AG10803 (cell line): ENCODE measurements at regions not wholly inside any gene's neighbourhood (a gene's known extent, or its start where the extent isn't known, plus 50 kb on each side); places are given as distances from the start of the nearest gene placed in this dataset.

Experiments used
- DNase-seq: peaks from one replicate; pipeline ENCODE4 v3.0.0; 2010; ENCODE audit warnings: low read depth
- H3K4me3 ChIP-seq: 2 replicates; pipeline ENCODE4 v1.5.1; 2011; ENCODE audit warnings: mild to moderate bottlenecking, low read length, control low read depth
- TF ChIP-seq, protein P1 (sequence below): conservative IDR thresholded peaks from 2 replicates; pipeline ENCODE4 v1.5.1; 2011; ENCODE audit warnings: mild to moderate bottlenecking, low read length, control low read depth, inconsistent platforms

GRCh38 chr2:226410247-226410835 lies 389.3 kb downstream of the IRS1 start:
- TF ChIP-seq, protein P1, sequence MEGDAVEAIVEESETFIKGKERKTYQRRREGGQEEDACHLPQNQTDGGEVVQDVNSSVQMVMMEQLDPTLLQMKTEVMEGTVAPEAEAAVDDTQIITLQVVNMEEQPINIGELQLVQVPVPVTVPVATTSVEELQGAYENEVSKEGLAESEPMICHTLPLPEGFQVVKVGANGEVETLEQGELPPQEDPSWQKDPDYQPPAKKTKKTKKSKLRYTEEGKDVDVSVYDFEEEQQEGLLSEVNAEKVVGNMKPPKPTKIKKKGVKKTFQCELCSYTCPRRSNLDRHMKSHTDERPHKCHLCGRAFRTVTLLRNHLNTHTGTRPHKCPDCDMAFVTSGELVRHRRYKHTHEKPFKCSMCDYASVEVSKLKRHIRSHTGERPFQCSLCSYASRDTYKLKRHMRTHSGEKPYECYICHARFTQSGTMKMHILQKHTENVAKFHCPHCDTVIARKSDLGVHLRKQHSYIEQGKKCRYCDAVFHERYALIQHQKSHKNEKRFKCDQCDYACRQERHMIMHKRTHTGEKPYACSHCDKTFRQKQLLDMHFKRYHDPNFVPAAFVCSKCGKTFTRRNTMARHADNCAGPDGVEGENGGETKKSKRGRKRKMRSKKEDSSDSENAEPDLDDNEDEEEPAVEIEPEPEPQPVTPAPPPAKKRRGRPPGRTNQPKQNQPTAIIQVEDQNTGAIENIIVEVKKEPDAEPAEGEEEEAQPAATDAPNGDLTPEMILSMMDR: no peak

GRCh38 chr2:226409134-226409533 lies 390.5 kb downstream of the IRS1 start:
- no peak for DNase-seq
- TF ChIP-seq, protein P1: no peak
- H3K4me3 ChIP-seq: no peak overlapping the region

More at GRCh38 chr2:226410247-226410835, 389.3 kb downstream of the IRS1 start:
- H3K4me3 ChIP-seq: no peak overlapping the region
- no peak for DNase-seq

- TF ChIP-seq, protein P1: no peak
- H3K4me3 ChIP-seq: no peak overlapping the region
- DNase-seq: no peak
Measured at GRCh38 chr2:226408141-226408540, 391.5 kb downstream of the IRS1 start.

GRCh38 chr2:226407135-226407534 lies 392.5 kb downstream of the IRS1 start:
- H3K4me3 ChIP-seq: no peak overlapping the region
- no peak for DNase-seq
- TF ChIP-seq, protein P1: no peak

GRCh38 chr2:226405465-226405864 lies 394.2 kb downstream of the IRS1 start:
- H3K4me3 ChIP-seq: no peak overlapping the region
- TF ChIP-seq, protein P1: no peak
- DNase-seq: no peak

DNA sequence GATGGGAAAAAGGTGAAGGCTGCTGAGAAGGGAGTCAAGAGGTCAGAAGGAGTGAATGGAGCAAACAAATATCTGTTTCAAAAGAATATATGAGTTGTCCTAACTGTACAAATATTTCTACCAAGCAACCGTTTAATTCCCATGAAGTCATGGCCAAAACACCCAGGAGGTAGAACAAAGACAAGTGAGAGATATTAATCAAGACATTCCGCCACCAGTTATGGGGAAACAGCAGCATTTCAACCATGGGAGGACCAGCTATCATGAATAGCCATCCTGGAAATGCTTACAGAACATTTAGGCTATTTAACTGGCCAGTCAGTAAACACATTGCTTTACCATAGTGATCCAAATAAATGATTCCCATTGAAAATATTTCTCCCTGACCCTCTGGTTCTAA lies 396.3 kb downstream of the IRS1 start:
- peak; percentile 88 for DNase-seq
- TF ChIP-seq, protein P1: no peak
- H3K4me3 ChIP-seq: no peak overlapping the region

DNA sequence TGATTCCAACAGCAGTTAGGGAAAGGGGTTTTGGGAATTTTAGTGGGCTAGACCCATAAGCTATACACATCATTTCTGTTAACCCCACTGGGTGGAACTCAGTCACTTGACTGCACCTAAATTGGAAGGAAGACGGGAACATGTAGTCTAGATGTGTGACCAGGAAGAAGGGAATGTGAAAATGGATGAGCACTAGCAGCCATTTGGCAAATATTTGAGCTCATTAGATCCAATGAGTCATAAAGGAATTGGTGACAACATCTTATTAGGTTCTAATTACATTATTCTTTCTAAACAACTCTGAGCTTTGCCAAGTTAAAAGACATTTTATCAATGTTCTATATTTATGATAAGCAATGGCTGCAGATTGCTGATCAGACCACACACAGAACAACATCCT lies 400.6 kb downstream of the IRS1 start:
- TF ChIP-seq, protein P1: no peak
- DNase-seq: peak; percentile 17
- H3K4me3 ChIP-seq: no peak overlapping the region
